NOMO-1 (cell line): ENCODE measurements at regions not wholly inside any gene's neighbourhood (a gene's known extent, or its start where the extent isn't known, plus 50 kb on each side); places are given as distances from the start of the nearest gene placed in this dataset.

ENCODE experiments used
- DNase-seq, 2 experiments: peaks; one replicate each; lab custom pipeline; 2025; ENCODE audit not compliant: unreplicated experiment in 2 of 2; lab: John Stamatoyannopoulos, UW

- DNase-seq = no peak
Observed at GRCh38 chr4:67236788-67237187, 308.5 kb downstream of the CENPC start.

GRCh38 chr4:67236318-67236717, 309.0 kb downstream of the CENPC start:
- no peak for DNase-seq

GRCh38 chr4:67234296-67234695, 311.0 kb downstream of the CENPC start:
- DNase-seq = no peak

GRCh38 chr4:67229148-67229547, 316.2 kb downstream of the CENPC start:
- no peak for DNase-seq

GRCh38 chr4:67220861-67221260, 324.4 kb downstream of the CENPC start:
- DNase-seq = no peak

- no peak for DNase-seq
Observed at GRCh38 chr4:67218883-67219282, 326.4 kb downstream of the CENPC start.

- DNase-seq = no peak
Observed at GRCh38 chr4:67207941-67208441, 337.3 kb downstream of the CENPC start.

GRCh38 chr4:67204441-67204840, 340.9 kb downstream of the CENPC start:
- DNase-seq = peak; percentile 26 to 38

- DNase-seq = no peak
Observed at GRCh38 chr4:67201334-67201733, 344.0 kb downstream of the CENPC start.

GRCh38 chr4:67198727-67199126, 346.6 kb downstream of the CENPC start:
- DNase-seq = peak in 1 of 2 experiments; percentile 17

GRCh38 chr4:67167849-67168248, 377.5 kb downstream of the CENPC start:
- no peak for DNase-seq

GRCh38 chr4:67162690-67163089, 382.6 kb downstream of the CENPC start:
- DNase-seq = no peak

- DNase-seq = no peak
Observed at GRCh38 chr4:67161311-67161710, 384.0 kb downstream of the CENPC start.

- no peak for DNase-seq
Observed at GRCh38 chr4:67160394-67160793, 384.9 kb downstream of the CENPC start.

GRCh38 chr4:67158666-67159065, 386.6 kb downstream of the CENPC start:
- no peak for DNase-seq

- DNase-seq = no peak
Observed at GRCh38 chr4:67152976-67153375, 392.3 kb downstream of the CENPC start.

- DNase-seq = no peak
Observed at GRCh38 chr4:67151376-67152343, 393.6 kb downstream of the CENPC start.

- no peak for DNase-seq
Observed at GRCh38 chr4:67141586-67141985, 403.7 kb downstream of the CENPC start.

GRCh38 chr4:67134616-67135015, 410.7 kb downstream of the CENPC start:
- DNase-seq = no peak

- no peak for DNase-seq
Observed at GRCh38 chr4:67133162-67133561, 412.1 kb downstream of the CENPC start.

- DNase-seq = no peak
Observed at GRCh38 chr4:67131224-67131623, 414.1 kb downstream of the CENPC start.

GRCh38 chr4:67130411-67130810, 414.9 kb downstream of the CENPC start:
- DNase-seq = no peak
